Left lung (tissue), 4 donors: ENCODE measurements at regions not wholly inside any gene's neighbourhood (a gene's known extent, or its start where the extent isn't known, plus 50 kb on each side); places are given as distances from the start of the nearest gene placed in this dataset.

Source experiments
- ATAC-seq: fragments of 200-7000 bp; cut with Tn5 transposase; one replicate; pipeline ENCODE4 v1.9.1; 2020; ENCODE audit warnings: moderate library complexity
- DNase-seq, 4 donors: peaks; one replicate each; pipeline ENCODE4 v3.0.0-alpha.2; 2013 to 2020
- H3K27ac ChIP-seq, 2 donors: fragments of 200-600 bp; sonication (generic) in 1 of 2; one replicate each; pipeline versions ENCODE4 v1.5.0 to v1.8.0; 2020 to 2021
- H3K27me3 ChIP-seq, 2 donors: fragments of 200-600 bp; sonication (generic) in 1 of 2; one replicate each; pipeline versions ENCODE4 v1.5.0 to v1.8.0; 2020 to 2021
- H3K36me3 ChIP-seq, 2 donors: fragments of 200-600 bp; sonication (generic) in 1 of 2; one replicate each; pipeline versions ENCODE4 v1.5.0 to v1.8.0; 2020 to 2021
- H3K4me1 ChIP-seq, 2 donors: fragments of 200-600 bp; one replicate each; pipeline ENCODE4 v1.8.0; 2021
- H3K4me3 ChIP-seq, 2 donors: fragments of 200-600 bp; sonication (generic) in 1 of 2; one replicate each; pipeline versions ENCODE4 v1.5.0 to v1.8.0; 2020 to 2021; ENCODE audit warnings: mild to moderate bottlenecking in 1 of 2
- H3K9me3 ChIP-seq, 2 donors: fragments of 200-600 bp; sonication (generic) in 1 of 2; one replicate each; pipeline versions ENCODE4 v1.5.0 to v1.8.0; 2020 to 2021
- CTCF ChIP-seq, 2 donors: fragments of 200-600 bp; sonication (generic) in 1 of 2; IDR thresholded peaks; one replicate each; pipeline versions ENCODE4 v1.5.0 to v1.8.0; 2021; ENCODE audit warnings: antibody characterized with exemption in 2 of 2
- intact Hi-C, 2 donors: fragments of 100-400 bp; cut with DNase I; formaldehyde crosslinking; loops; one replicate each; pipeline versions ENCODE4 v1.11.2 to v1.14.2; 2022
- donor health status: DM: no; HTN: yes; CAD: no.
- donor health status: DM: no; HTN: no; CAD: no.

GRCh38 chr5:96340357-96340756 lies 92.7 kb downstream of the PCSK1 start:
- TF ChIP-seq CTCF (IDR thresholded peaks at IDR 0.05), result no peak
- H3K9me3 ChIP-seq, result no peaks in the 10 kb centered on the region
- ATAC-seq (no peak), DNase-seq (no peak)
- H3K27me3 ChIP-seq, result no peaks in the 10 kb centered on the region
- H3K27ac ChIP-seq, result no peak overlapping the region
- no peak overlapping the region for H3K4me3 ChIP-seq
- peaks cover 0 to 43% of the 10 kb centered on the region in 2 donors for H3K4me1 ChIP-seq
- no peaks in the 10 kb centered on the region for H3K36me3 ChIP-seq
- intact Hi-C loops, result no loop called here

GRCh38 chr5:96339862-96340261 lies 93.2 kb downstream of the PCSK1 start:
- Histone ChIP-seq H3K4me3 (no peak overlapping the region), H3K27me3 (no peaks in the 10 kb centered on the region), H3K9me3 (no peaks in the 10 kb centered on the region), H3K36me3 (no peaks in the 10 kb centered on the region), H3K27ac (no peak overlapping the region), H3K4me1 (peaks cover 0 to 41% of the 10 kb centered on the region in 2 donors)
- DNase-seq (no peak), ATAC-seq (no peak)
- TF ChIP-seq CTCF (IDR thresholded peaks at IDR 0.05), result no peak
- intact Hi-C loops, result loop anchor here in 1 of 2 donors (5.0 kb wide), 1 partner anchor 478 kb away; no protein-coding TSS in a partner anchor

- no peak for DNase-seq
- no peak overlapping the region for H3K4me3 ChIP-seq
- no peak for ATAC-seq
- no peak for TF ChIP-seq CTCF (IDR thresholded peaks at IDR 0.05)
- peaks cover 0 to 36% of the 10 kb centered on the region in 2 donors for H3K4me1 ChIP-seq
- H3K9me3 ChIP-seq, result no peaks in the 10 kb centered on the region
- intact Hi-C loops, result loop anchor here in 1 of 2 donors (5.0 kb wide), 1 partner anchor 477 kb away; no protein-coding TSS in a partner anchor
- H3K36me3 ChIP-seq, result no peaks in the 10 kb centered on the region
- no peaks in the 10 kb centered on the region for H3K27me3 ChIP-seq
- H3K27ac ChIP-seq, result no peak overlapping the region
These were observed 94.2 kb downstream of the PCSK1 start for GRCh38 chr5:96338624-96339415.

- ATAC-seq (no peak), DNase-seq (no peak)
- Histone ChIP-seq H3K9me3 (no peaks in the 10 kb centered on the region), H3K4me1 (peaks cover 0 to 36% of the 10 kb centered on the region in 2 donors), H3K36me3 (no peaks in the 10 kb centered on the region), H3K27me3 (no peaks in the 10 kb centered on the region), H3K27ac (peak overlapping the region in 1 of 2 donors; percentile 33), H3K4me3 (no peak overlapping the region)
- intact Hi-C loops, result loop anchor here in 1 of 2 donors (5.0 kb wide), 1 partner anchor 476 kb away; no protein-coding TSS in a partner anchor
- no peak for TF ChIP-seq CTCF (IDR thresholded peaks at IDR 0.05)
These were observed 95.0 kb downstream of the PCSK1 start for GRCh38 chr5:96338091-96338490.

GRCh38 chr5:96337048-96337781 lies 95.8 kb downstream of the PCSK1 start:
- Histone ChIP-seq H3K4me3 (no peak overlapping the region), H3K27me3 (no peaks in the 10 kb centered on the region), H3K9me3 (no peaks in the 10 kb centered on the region), H3K36me3 (no peaks in the 10 kb centered on the region), H3K4me1 (peaks cover 0 to 36% of the 10 kb centered on the region in 2 donors), H3K27ac (peak overlapping the region in 1 of 2 donors; percentile 33)
- intact Hi-C loops, result loop anchor here in 1 of 2 donors (5.0 kb wide), 1 partner anchor 475 kb away; no protein-coding TSS in a partner anchor
- no peak for ATAC-seq
- TF ChIP-seq CTCF (IDR thresholded peaks at IDR 0.05), result no peak
- DNase-seq, result no peak
